Lower leg skin (tissue), 4 donors: ENCODE measurements at regions not wholly inside any gene's neighbourhood (a gene's known extent, or its start where the extent isn't known, plus 50 kb on each side); places are given as distances from the start of the nearest gene placed in this dataset.

Experiments
- DNase-seq, 2 donors: peaks; one replicate each; pipeline ENCODE4 v3.0.0-alpha.2; 2019; ENCODE audit warnings: low spot score in 2 of 2
- H3K4me3 ChIP-seq: fragments of 200-600 bp; sonication (generic); 2 replicates; pipeline ENCODE4 v1.5.1; 2017; ENCODE audit warnings: mild to moderate bottlenecking, low read depth; ENCODE audit not compliant: poor library complexity, severe bottlenecking
- POLR2A ChIP-seq, 2 donors: fragments of 450-650 bp; IDR thresholded peaks; one replicate each; pipeline ENCODE4 v1.6.1; 2016 to 2017; ENCODE audit warnings: antibody characterized with exemption in 2 of 2, mild to moderate bottlenecking in 1 of 2, moderate library complexity in 1 of 2
- WGBS, 2 donors: methylation state at CpG; one replicate each; pipeline ENCODE4 v1.1.5; 2018; 5-methylcytosine and 5-hydroxymethylcytosine counted together
- intact Hi-C: fragments of 100-400 bp; cut with DNase I; formaldehyde crosslinking; loops from one replicate; pipeline ENCODE4 v1.15.0; 2023; ENCODE audit warnings: low total_unique reads
- TF ChIP-seq, protein P1 (sequence below), 3 donors: fragments of 450-650 bp; IDR thresholded peaks; one replicate each; pipeline ENCODE4 v1.5.1; 2016; ENCODE audit warnings: antibody characterized with exemption in 3 of 3, mild to moderate bottlenecking in 3 of 3, moderate library complexity in 2 of 3

DNA sequence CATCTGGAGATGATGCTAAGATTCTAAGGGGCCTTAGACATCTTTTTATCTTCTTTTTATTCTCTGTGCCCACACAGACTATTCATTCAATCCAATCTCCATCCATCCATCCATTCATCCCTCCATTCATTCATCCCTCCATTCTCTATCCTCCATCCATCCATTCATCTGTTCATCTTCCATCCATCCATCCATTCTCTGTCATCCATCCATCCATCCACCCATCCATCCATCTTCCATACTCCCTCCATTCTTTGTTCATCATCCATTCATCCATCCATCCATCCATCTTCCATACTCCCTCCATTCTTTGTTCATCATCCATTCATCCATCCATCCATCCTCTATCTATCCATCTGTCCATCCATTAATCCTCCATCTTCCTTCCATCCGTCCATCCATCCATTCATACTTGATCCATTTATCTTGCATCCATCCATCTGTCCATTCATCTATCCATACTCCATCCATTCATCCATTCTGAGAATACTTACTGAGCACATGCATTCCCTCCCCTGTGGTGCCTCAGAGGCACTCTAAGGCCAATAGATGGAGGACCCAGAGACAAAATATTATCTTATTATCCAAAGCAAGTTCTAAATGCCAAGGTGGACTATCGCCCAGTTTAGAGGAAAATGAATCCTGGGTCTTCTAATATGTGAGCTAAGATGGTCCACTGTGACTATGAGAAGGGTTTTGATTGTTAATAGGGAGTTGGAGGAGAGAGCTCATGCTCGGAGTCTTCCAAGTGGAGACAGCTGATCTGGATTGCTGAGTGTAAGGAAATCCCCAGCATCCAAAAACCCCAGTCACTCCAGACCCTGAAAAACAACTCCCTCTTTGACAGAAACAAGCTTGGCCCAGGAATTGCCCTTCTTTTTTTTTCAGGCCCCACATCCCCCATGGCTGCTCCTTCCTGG lies 152.6 kb upstream of the MYCN start:
- WGBS, 2 donors, result 84% methylated on average over 3 of the region's 3 CpGs
- DNase-seq, result no peak
- intact Hi-C loops, result no loop called here
- TF ChIP-seq, protein P1, sequence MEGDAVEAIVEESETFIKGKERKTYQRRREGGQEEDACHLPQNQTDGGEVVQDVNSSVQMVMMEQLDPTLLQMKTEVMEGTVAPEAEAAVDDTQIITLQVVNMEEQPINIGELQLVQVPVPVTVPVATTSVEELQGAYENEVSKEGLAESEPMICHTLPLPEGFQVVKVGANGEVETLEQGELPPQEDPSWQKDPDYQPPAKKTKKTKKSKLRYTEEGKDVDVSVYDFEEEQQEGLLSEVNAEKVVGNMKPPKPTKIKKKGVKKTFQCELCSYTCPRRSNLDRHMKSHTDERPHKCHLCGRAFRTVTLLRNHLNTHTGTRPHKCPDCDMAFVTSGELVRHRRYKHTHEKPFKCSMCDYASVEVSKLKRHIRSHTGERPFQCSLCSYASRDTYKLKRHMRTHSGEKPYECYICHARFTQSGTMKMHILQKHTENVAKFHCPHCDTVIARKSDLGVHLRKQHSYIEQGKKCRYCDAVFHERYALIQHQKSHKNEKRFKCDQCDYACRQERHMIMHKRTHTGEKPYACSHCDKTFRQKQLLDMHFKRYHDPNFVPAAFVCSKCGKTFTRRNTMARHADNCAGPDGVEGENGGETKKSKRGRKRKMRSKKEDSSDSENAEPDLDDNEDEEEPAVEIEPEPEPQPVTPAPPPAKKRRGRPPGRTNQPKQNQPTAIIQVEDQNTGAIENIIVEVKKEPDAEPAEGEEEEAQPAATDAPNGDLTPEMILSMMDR (IDR thresholded peaks at IDR 0.05), result no peak
- no peak for TF ChIP-seq POLR2A (IDR thresholded peaks at IDR 0.05)
- no peak overlapping the region for H3K4me3 ChIP-seq

DNA sequence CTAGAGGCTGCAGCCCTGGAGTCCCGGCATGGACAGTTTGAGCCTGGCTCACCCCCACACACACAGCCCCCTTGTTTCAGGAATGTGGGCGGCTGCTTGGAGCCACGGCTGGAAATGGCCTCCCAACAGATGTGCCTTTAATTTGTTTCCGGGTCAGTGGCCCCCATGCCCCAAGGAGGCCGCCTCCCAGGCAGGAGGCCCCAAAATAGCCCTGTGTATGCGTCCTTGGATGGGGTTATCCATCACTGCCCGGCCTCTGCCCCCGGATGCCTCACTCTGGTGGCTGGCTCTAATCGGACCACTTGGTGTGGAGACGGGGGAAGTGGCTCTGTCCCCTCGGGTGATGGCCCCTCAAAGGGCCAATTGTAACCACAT lies 151.9 kb upstream of the MYCN start:
- no peak for DNase-seq
- WGBS, 2 donors, result 61 to 66% methylated on average over 11 of the region's 11 CpGs
- no peak overlapping the region for H3K4me3 ChIP-seq
- intact Hi-C loops, result no loop called here
- no peak for TF ChIP-seq POLR2A (IDR thresholded peaks at IDR 0.05)
- TF ChIP-seq, protein P1 (IDR thresholded peaks at IDR 0.05), result no peak

DNA sequence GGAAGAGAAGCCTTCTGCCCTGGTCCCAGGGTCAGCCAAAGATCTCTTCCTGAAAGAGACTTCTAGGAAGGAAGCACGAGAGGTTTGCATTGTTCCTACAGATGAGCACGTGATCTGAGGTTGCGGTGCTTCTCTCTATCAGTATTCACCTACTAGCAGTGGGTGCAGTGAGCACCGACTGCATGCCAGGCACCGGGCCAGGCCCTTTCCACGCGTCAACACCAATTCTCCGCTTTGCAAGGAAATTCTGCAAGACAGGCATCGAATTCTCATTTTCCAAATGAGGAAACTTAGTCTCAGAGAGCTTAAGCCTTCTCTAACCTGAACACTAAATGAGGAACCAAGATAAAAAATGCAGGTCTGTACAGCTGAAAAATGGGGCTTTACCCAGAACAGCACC lies 151.5 kb upstream of the MYCN start:
- no peak overlapping the region for H3K4me3 ChIP-seq
- WGBS, 2 donors, result 77 to 86% methylated on average over 9 of the region's 9 CpGs
- no peak for DNase-seq
- intact Hi-C loops, result no loop called here
- TF ChIP-seq, protein P1 (IDR thresholded peaks at IDR 0.05), result no peak
- TF ChIP-seq POLR2A (IDR thresholded peaks at IDR 0.05), result no peak

DNA sequence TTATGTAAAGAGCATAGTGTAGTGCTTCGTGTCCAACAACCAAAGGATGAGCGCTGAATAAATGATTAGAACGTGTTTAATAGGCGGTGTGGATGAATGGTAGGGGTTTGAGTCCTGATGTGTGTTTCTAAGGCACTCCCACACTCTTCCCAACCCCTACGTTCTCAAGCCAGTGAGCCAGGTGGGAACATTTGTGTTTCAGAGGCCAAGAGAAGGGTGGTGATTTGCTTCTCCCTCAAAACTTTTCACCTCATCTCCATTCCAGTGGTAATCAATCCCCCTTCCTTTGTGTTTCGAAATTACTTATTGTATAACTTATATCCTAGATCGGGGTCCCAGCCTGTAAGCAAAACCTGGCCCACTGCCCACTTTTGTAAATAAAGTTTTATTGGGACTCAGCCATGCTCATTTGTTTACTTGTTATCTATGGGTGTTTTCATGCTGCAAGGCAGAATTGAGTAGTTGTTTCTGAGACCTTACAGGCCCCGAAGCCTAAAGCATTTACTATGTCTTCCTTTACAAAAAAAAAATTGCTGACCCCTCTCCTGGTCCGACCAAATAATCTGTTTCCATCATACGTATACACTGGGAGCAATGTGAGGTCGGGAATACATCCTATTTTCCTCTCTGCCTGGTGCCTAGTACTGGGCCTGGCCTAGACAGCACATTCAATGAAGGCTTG lies 150.8 kb upstream of the MYCN start:
- intact Hi-C loops, result no loop called here
- TF ChIP-seq, protein P1 (IDR thresholded peaks at IDR 0.05), result no peak
- TF ChIP-seq POLR2A (IDR thresholded peaks at IDR 0.05), result no peak
- WGBS, 2 donors, result 85 to 92% methylated on average over 11 of the region's 11 CpGs
- no peak for DNase-seq
- H3K4me3 ChIP-seq, result no peak overlapping the region

DNA sequence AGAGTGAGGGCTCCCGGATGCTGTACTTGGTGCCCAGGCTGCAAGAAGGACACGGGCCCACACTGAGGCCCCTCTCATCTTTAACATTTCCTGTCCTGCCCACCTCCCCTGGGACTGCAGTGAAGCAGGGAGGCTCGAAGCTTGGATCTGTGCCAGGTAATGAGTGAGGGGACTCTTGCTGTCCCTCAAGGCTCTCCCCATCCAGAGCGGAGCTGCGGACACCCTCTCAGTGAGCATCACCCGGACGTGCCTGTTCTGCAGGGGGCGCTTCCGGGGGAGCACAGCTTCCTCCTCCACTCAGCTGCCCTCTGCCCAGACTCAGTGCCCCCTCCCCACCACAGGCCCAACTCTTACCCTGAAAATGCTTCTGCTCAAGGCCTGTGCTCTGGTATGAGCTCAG lies 150.0 kb upstream of the MYCN start:
- DNase-seq, result no peak
- no peak overlapping the region for H3K4me3 ChIP-seq
- TF ChIP-seq, protein P1 (IDR thresholded peaks at IDR 0.05), result no peak
- TF ChIP-seq POLR2A (IDR thresholded peaks at IDR 0.05), result no peak
- intact Hi-C loops, result no loop called here
- WGBS, 2 donors, result 71 to 87% methylated on average over 5 to 9 of the region's 9 CpGs
